HG03558 (cell line): ENCODE measurements at regions not wholly inside any gene's neighbourhood (a gene's known extent, or its start where the extent isn't known, plus 50 kb on each side); places are given as distances from the start of the nearest gene placed in this dataset.
"Not testable (repeated sequence)": the region's sequence is repeated elsewhere in the genome, so short reads cannot be mapped to it uniquely, and the experiment has no call there.

Experiments
- ATAC-seq: cut with Tn5 transposase; IDR thresholded peaks from one replicate; pipeline ENCODE4 v1.9.1; 2021; ENCODE audit warnings: moderate number of reproducible peaks; ENCODE audit not compliant: unreplicated experiment; ENCODE audit errors: extremely low read depth

DNA sequence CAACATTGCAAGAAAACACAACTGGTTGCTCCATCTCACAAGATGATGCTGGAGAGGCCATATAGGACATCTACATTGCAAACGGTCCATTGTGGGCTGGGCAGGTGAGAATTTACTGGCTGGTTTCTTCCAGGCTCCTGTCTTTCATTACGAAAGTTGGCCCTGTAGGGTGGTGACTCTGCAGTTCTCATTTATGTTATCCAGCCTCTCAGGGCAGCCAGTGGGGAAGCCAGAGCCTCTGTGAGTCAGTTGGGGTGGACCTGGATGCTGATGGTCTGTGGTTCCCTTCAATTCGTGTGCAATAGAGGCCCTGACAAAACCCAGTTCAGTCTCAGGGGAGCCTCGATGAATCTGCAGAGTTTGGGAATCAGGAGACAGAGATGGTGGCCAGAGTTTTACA lies 341.0 kb upstream of the CCL2 start:
- ATAC-seq = no peak

DNA sequence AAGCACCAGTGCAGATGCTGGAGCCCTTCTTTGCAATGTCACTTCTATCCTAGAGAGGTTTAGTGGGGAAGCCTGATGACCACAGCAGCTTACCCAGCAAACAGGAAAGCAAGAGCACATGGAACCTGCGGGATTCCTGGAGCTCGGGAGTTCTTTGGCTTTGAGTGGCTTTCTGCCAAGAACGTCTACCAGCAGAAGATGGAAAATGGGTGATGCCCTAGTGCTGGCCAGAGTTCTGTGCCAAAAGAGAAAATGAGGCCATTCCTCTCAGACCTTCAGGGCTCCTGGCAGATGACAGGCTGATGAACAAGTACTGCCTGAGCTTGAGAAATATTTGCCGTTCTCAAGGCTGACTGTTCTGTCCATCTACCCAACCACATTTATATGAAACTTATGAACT lies 332.1 kb upstream of the CCL2 start:
- ATAC-seq = no peak

DNA sequence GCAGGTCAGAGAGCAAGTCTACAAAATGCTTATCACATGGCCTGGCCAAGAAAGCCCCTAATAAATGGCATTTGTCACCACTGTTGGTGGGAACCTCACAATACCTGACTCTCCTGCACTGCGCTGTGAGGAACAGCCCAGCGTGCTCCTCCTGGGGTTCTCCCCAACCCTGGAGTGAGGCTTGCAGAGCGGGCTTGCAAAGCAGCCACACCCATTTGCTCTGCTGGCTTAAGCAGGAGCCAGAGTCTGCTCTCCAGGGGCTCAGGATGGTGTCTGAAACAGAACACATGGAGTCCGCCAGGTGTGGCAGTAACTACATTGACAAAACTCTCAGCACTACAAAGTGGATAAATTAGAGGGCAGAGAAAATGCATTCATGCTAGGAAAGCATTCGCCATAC lies 331.0 kb upstream of the CCL2 start:
- ATAC-seq = no peak

DNA sequence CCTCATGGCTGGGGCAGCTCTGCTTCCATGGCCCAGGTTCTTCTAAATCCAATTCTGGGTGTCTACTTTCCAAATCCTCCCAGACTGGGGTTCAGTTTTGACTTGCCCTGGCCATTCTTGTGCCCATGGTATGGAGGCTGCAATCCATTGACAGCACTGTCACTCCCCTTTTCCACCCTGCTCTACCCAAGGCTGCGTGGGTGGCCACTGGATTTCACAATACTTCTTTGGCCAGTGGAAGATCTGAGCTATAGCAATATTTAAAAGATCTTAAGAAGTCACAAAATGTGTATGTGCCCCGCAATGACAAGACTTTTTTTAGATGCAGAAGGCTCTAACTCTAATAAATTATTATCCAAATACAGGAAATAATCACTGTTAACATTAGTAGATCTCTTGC lies 329.4 kb upstream of the CCL2 start:
- ATAC-seq = no peak

DNA sequence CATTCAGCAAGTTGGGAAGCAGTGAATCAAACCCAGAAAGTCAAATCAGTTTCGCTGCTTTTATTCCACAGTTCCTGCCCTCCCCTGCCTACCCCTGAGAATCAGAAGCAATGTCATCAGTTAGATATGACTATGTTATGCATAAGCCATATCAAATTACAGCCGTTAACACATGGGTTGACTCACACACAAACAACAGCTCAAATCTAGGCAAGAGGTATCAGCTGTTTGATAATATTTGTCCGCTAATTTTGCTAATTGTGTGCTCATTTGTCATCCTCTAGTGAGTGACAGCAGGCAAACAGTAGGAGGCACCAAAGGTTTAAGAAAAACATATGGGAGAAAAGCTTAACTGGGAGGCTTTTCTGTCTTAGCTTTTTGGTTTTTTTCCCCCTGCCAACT lies 327.4 kb upstream of the CCL2 start:
- ATAC-seq = no peak

DNA sequence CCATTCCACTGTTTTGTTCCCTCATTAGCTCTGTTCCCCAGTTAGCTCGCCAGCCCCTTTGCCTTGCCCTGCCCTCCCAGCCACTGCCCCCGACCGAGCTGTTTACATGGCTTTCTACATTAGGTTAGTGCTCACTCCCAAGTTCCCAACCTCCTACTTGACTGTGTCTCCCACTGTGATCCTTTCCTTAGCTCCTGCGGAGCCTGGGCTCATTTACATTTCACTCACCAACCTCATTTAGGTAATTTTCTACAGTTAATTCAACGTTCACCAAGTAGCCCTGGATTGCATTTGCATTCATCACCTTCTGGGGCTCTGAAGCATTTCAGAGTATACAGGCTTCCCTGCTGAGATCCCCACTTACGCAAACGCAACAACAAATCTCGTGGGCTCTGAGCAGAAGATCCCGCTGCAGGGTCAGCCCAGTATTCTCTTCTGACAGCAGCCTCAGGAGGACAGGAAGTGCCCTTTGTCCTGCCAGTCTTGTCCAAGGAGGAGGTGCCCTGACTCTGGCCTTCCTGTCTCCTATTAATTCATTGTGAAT lies 325.8 kb upstream of the CCL2 start:
- no peak for ATAC-seq

DNA sequence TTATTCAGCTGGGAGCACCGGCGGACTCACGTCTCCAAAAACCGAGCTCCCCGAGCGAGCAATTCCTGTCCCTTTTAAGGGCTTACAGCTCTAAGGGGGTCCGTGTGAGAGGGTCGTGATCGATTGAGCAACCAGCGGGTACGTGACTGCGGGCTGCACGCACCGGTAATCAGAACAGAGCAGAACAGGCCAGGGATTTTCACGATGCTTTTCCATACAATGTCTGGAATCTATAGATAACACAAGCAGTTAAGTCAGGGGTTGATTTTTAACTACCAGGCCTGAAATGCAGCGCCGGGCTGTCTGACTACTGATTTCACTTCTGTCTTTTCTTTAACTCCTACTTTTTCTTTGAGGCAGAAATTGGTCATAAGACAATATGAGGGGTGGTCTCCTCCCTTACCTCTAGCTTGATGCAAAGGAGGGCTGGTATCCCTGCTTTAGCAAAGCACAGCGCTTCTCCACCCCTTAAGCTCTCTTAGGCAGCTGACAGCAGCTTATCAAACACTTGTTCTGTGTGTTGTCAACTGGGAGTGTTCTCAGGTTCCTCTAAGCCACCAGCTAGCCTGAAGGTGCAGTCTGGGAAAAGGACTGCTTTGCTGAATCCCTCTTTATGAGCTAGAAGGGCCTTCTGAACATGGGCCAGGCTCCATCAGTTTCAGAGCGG lies 323.8 kb upstream of the CCL2 start:
- not testable (repeated sequence) for ATAC-seq

DNA sequence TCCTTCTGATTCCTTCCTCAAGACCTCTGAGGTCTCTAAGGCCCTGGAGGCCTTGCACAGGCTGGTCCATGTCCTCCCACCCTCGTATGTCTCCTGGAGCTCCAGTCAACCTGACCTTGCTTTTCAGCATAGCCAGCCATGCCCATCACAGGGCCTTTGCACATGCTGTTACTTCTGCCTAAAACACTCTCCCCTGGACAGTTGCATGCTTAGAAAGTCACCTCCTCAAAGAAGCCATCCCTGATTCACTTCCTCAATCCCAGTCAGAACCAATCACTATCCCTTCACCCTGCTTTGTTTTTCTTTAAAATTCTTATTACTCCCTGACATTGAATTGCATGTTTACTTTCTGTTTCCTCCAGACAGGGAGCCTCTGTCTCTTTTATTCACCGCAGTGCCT lies 322.1 kb upstream of the CCL2 start:
- no peak for ATAC-seq

DNA sequence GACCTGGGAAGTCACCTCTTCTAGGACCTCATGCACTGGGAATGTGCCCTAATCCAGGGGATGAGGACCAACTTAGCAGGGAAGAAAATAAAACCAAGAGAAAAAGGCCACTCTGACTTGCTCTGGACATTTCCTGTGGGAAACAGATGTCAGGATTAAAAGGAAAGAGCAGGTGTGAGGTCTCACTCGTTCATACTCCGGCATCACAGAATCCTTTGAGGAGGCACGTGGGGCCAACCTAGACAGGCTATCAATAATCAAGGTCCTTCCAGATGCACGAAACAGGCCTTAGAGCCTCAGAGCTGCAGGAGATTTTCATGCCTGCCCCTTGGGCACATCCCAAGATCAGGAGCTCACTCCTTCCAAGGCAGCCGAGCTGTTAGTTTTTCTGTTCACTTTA lies 321.5 kb upstream of the CCL2 start:
- no peak for ATAC-seq

DNA sequence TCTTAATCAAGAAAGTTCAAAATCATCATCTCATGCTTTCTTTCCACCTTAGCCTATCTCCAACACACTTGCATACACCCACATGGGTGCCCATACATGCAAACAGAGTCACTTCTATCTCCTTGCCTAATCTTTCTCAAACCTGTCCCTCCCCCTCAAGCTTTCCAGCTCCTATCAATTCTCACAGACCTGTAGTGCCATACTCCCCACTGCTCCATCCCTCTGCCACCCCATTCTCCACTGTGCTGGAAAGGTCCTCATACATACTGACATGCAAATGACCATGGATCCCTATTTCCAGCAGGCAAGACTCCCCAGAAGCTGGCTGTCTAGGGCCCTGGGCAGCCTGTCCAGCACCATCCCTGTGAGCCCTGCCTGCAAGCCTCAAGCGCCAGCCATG lies 320.4 kb upstream of the CCL2 start:
- ATAC-seq = no peak

DNA sequence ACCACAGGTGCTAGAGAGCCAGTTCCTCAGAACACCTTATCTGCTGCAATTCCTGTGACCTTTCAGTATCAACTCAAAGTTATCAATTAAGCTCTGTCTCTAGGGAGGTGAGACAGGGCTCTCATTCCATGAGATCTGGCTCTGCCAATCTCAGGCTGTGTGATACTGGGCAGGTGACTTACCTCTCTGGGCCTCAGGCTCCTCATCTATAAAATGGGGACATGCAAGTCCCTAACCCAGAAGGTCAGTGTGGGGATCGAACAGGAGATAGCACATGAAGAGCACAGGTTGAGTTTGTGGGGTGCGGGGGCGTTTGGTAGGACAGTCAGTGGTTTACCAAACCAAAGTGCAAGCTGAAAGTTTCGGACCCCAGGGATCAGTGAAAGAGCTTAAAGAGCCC lies 319.3 kb upstream of the CCL2 start:
- ATAC-seq = no peak

DNA sequence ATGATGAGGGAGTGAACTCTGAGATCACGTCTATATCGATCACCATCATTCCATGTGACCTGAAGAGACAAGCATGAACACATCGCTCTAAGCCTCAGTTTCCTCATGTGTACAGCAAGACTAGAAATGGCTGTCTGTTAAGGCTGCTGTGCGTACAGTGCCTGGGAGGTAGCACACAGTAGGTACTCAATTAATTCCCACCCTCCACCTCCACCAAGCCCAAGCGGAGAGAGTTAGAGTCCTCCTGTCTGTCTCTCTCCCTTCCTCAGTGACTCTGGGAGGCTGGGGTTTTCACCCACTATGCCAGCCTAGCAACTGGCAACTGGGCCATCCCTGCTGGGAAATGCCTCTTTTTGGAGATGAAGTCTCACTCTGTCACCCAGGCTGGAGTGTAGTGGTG lies 318.3 kb upstream of the CCL2 start:
- no peak for ATAC-seq

DNA sequence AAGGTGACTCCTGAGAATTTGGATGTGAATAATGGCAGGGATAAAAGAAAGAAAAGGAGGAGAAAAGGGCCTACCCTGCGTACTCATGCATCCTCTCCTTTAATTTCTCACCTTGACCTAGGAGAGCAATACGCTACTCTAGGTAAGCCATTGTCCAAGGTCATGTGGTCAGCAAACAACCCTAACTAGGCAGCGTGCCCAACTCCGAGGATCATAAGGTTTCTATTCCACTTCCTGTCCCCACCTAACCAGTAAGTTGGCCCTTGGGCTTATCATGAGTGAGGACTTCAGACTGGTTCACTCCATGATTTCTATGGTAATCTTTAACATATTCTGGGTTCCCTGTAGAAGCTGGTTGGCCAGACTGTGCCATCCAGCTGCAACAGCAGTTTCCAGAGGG lies 315.1 kb upstream of the CCL2 start:
- no peak for ATAC-seq

DNA sequence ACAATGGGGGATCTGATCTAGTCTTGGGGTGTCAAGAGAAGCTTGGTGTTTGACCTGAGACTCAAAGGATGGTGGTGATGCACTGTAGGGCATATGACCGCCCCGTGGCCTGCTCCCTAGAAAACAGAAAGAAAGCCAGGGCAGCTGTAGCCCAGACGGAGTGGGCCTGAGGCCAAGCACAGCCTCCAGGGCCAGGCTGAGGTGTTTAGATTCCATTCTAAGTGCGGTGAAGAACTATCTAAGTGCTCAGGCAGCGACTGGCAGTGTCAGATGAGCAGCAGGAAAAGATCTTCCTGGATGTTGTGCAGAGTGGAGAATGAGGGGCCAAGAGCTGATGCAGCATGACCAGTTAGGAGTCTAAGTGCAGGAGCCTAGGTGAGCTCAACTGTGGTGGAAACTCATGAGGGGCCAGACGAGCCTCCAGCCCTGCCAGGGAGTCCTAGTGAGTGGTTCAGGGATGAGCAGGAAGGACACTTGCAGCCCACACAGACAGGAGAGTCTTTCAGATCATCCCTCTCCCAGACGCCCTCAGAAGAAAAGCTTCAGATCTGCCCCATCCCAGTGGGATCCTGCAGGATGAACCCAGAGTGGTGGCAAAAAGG lies 314.2 kb upstream of the CCL2 start:
- ATAC-seq = no peak

DNA sequence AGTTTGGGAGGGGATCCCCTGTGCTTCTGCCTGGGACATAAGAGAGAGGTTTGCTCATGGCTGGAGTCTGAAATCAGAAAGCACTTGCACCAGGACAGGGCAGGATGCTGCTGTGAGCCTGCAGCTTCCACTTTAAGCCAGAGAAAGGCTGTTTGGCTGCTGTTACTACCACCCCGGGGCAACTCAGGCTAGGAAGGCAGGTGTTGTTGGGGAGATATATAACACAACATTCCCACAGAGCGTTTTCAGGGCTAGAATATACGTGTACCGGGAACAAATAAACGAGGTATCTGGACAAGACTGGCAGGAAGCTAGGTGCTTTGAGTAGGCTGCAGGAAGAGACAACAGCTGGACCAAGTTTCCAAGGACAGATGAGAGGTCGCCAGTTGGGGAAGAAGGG lies 313.3 kb upstream of the CCL2 start:
- no peak for ATAC-seq

DNA sequence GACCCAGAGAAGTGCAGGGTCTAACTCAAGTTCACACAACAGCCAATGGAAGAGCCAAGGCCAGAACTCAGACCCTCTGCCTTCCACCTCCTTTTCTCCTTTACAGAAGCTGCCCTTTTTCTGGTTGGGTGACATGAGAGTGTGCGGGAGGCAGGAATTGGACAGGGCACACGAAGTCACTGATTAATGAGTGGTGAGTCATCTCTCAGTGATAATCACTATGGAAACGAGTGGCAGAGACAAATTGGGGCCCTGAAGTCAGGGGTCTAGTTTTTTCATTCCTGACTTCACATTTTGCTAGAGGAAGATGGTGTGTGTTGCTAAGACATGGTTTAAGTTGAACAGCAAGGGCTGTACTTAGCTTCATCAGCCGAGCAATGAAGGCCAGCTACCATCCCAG lies 312.7 kb upstream of the CCL2 start:
- ATAC-seq = no peak

DNA sequence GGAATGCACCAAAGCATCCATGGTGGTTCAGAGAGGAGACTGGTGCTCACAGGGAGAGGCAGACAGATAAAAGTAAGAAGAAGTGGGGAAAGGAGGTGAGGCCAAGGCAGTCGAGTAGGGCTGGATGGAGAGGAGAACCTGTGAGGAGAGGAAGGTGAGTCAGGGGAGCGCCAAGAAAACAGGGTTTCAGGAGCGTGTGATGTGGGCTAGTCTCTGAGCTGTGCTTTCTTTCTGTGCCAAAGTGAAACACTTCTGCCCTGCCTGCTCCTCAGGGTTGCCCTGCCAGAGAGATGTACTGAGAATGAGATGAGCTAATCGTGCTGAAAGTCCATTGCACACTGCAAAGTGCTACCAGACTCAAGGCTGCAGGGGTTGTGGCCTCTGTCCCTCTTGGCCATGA lies 310.7 kb upstream of the CCL2 start:
- no peak for ATAC-seq

DNA sequence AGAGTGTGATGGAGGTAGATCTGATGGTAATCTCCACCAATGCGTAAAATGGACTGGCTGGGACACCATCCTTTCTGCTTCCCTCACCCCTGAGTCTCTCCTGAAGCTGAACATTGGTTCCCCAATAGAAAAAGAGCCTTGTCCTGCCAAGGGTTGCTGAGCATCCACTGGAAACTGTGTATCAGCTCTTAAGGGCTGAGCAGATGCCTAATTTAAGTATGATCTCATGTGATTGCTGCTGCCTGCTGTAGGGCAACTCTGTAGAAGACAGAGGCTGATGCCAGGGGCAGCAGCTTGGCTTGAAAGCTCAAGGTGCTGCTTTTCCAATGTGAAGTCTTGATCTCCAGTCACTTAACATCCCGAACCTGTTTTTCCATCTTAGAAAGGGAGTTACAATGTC lies 310.3 kb upstream of the CCL2 start:
- no peak for ATAC-seq

DNA sequence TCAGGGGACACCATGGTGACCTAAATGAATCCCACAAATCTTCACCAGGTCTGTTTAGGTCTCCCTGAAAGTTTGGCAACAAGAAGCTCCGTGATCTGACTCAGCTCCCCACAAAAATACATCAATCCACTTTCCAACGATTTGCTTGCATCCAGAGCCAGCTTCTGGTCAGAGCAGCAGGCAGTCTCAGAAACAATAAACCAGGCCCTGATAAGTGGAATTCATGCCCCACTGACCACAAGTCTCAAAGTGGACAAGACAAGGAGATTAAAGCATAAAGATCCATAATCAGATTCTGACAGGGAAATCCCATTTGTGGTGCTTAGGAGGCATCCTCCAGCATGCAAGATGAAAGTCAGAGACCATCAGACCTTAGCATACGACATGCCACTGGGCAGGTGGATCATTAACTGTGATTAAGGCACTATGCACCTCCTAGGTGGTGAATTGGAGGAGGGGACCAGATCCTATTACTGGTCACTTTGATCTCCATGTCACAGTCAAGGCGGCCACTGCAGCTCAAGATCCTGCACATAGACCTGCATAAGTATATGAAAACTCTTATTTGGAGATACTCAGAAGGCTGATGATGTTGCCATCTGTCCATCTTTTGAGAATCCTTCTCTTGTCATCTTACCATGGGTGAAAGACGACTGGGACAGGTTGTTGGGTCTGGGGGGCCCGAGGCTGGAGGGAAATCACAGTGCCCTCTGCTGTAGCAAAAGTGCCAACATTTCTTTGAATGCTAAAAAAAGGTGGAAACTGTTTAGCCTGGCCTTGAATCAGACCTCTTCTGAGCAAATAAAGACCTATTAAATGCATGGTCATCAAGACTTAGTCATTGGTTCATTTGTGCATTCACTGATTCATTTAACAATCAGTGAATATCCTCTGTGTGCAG lies 309.2 kb upstream of the CCL2 start:
- ATAC-seq = no peak

DNA sequence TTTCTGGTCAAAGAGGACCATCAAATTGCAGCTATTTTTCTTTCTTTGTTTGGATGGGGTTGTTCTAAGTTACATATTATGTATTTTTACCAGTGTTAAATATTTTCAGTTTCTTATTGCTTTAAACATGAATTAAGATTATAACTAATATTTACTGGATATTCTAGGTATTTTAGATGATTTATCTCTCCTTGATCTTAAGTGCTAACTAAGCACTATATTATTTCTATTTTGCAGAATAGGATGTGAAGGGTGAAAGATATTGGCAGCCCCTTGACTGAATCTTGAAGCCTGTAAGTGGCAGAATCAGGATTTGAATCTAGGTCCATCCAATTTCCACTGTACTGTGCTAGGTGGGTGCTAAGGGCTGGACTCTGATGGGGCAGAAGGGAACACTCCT lies 307.3 kb upstream of the CCL2 start:
- no peak for ATAC-seq

DNA sequence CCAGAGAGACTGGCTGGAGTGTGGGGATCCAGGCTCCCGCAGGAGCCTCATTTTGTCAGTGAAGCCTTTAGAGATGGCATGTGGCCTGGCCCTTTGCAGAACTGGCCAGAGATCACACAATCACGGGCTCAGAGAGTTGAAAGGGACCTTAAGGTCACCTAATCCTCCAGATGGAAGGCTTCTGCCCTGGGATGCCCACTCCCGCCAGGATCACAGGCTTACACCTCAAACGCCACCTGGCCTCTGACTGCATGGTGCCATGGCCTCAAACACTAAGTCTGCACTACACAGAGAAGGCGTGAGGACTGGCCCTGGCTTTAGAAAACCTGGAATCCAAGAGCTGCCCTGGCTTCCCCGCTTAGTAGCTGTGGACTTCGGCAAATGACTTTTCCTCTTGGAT lies 306.8 kb upstream of the CCL2 start:
- no peak for ATAC-seq
